Erythroblast (primary cell): ENCODE measurements at regions not wholly inside any gene's neighbourhood (a gene's known extent, or its start where the extent isn't known, plus 50 kb on each side); places are given as distances from the start of the nearest gene placed in this dataset.

ENCODE experiments used
- DNase-seq, 2 experiments: peaks; one replicate each; lab custom pipeline; 2025; lab: John Stamatoyannopoulos, UW
- GATA1 ChIP-seq: IDR thresholded peaks from 2 replicates; pipeline ENCODE4 v1.6.1; 2011; ENCODE audit warnings: low read depth, mild to moderate bottlenecking, control low read depth, low read length, moderate library complexity
- POLR2A ChIP-seq: IDR thresholded peaks from 2 replicates; pipeline ENCODE4 v1.6.1; 2011; ENCODE audit warnings: mild to moderate bottlenecking, low read length

GRCh38 chr12:86659985-86660384 lies 403.8 kb upstream of the MGAT4C start:
- DNase-seq: no peak

GRCh38 chr12:86658303-86658702 lies 402.1 kb upstream of the MGAT4C start:
- DNase-seq: no peak

More at GRCh38 chr12:86659985-86660384, 403.8 kb upstream of the MGAT4C start:
- TF ChIP-seq GATA1 (no peak), POLR2A (no peak)

GRCh38 chr12:86647800-86648199 lies 391.6 kb upstream of the MGAT4C start:
- no peak for DNase-seq
- TF ChIP-seq POLR2A (no peak), GATA1 (no peak)

More at GRCh38 chr12:86658303-86658702, 402.1 kb upstream of the MGAT4C start:
- TF ChIP-seq GATA1 (no peak), POLR2A (no peak)

GRCh38 chr12:86634456-86635410 lies 378.5 kb upstream of the MGAT4C start:
- DNase-seq: no peak
- no peak for TF ChIP-seq POLR2A
- no peak for TF ChIP-seq GATA1

GRCh38 chr12:86627001-86627400 lies 370.8 kb upstream of the MGAT4C start:
- DNase-seq: no peak
- TF ChIP-seq GATA1 (no peak), POLR2A (no peak)

- TF ChIP-seq POLR2A (no peak), GATA1 (no peak)
Observed at GRCh38 chr12:86623267-86623666, 367.1 kb upstream of the MGAT4C start.

DNA sequence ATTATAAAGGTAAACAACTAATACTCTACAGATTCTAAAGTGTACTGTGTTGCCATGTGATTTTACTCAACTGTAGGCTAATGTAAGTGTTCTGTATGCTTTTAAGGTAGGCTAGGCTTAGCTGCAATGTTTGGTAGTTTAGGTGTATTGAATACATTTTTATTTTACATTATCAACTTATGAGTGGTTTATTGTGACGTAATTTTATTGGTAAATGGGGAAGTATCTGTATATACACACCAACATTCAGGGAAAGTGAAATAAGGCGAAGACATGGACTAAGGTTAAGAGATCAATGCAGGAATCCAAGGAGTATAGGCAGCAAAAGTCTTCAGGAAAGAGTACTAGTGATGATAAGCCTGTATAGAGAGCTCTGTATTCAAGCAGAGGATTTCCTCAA lies 365.8 kb upstream of the MGAT4C start:
- TF ChIP-seq POLR2A (no peak), GATA1 (no peak)

More at GRCh38 chr12:86623267-86623666, 367.1 kb upstream of the MGAT4C start:
- DNase-seq: no peak

DNA sequence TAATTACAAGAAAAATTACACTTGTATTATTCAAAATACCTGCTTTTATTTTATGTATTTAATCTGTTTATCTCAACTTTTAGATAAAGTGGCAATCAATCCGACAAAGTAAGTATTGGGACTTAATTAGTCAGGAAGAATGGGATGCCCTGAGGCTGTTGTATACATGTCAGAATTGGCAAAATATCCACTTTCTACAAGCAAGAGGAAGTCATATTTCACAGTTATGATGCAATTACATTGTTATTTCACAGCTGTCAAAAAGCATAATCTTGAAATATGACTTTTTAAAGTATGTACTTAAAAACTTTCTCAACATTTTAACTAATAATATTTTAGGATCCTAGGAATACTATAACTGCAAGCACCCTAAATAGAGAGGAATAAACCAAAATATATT lies 357.1 kb upstream of the MGAT4C start:
- DNase-seq: no peak
- TF ChIP-seq POLR2A: no peak
- TF ChIP-seq GATA1: no peak

More for the DNA sequence above, 365.8 kb upstream of the MGAT4C start:
- DNase-seq: no peak

DNA sequence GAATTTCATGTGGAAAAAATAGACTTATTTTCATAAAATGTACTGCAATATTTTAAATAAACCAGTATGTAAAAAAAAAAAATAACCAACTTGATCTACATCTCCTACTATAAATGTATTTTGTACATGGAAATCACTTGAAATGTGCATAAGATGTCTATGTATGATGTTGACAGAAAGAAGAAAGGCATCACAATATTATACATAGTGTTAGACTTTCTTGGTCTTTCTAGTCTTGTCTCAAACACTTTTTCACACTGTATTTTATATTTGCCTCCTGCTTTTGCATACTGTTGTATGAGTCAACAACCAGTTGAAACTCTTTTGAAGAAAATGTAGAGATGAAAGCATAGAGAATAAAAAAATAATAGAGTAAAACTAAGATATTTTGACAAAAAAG lies 352.4 kb upstream of the MGAT4C start:
- TF ChIP-seq GATA1 (no peak), POLR2A (no peak)
- no peak for DNase-seq

DNA sequence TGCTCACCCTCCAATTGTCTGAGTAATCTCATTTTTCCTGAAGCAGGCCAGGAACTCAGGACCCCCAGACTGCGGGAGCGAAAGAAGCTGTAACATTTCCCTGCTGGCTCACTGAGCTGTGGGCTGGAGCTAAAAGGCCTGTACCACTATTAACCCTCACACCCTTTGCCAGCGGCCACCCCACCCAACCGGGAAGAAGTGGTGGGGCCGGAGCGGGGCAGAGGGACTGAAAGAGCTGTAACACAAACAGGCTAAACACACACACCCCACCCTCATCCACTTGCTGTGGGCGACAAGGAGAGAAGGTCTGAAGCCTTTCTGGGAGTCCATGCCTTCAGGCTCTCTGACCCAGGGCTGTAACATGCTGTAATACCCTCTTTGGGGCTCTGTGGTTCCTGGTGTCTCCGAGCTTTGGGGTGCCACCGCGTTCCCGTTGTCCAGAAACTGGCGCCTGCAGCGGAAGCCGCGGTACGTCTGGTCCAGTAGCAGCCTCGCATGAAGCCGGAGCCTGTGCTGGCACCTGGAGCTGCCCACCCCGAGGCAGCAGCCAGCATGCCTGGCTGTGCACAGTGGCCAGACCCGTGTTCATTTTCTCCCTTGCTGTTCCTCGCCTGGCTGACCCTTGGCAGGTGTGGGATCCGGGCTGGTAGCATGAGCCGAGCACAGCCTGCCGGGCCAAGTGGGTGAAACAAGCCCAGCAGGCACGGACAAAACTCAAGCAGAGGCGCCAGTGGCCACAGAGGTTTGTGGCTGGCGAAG lies 345.5 kb upstream of the MGAT4C start:
- TF ChIP-seq GATA1 (no peak), POLR2A (no peak)
- DNase-seq: no peak

- no peak for TF ChIP-seq POLR2A
- TF ChIP-seq GATA1: no peak
- no peak for DNase-seq
Observed at GRCh38 chr12:86600664-86601231, 344.6 kb upstream of the MGAT4C start.

DNA sequence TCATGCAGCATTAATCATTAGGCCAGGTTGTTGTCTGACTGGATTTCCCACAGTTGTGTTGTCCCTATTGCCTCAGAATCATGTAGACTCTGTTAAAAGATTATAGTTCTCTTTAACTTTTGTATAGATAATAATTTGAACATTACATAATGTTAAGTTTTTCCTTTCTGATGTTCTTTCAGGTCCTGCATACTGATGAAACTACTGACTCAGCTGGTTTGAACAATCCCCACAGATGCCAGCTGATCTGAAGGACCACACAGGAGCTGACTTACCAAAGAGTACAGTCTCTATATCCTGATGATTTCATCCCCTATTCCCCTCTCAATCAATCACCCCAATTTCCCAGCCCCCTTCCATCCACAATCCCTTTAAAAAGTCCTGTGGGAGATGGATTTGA lies 341.2 kb upstream of the MGAT4C start:
- TF ChIP-seq GATA1 (no peak), POLR2A (no peak)
- DNase-seq: no peak

- no peak for TF ChIP-seq POLR2A
- no peak for TF ChIP-seq GATA1
- no peak for DNase-seq
Observed at GRCh38 chr12:86590296-86590695, 334.1 kb upstream of the MGAT4C start.
